Ovary (tissue), 7 donors: ENCODE measurements at regions not wholly inside any gene's neighbourhood (a gene's known extent, or its start where the extent isn't known, plus 50 kb on each side); places are given as distances from the start of the nearest gene placed in this dataset.
"Not testable (repeated sequence)": the region's sequence is repeated elsewhere in the genome, so short reads cannot be mapped to it uniquely, and the experiment has no call there.

ENCODE experiments used
- DNase-seq, 5 donors: peaks; one replicate each; pipeline ENCODE4 v3.0.0-alpha.2; 2019 to 2020
- H3K27ac ChIP-seq, 2 donors: fragments of 200-600 bp; one replicate each; pipeline versions ENCODE4 v1.5.1 to v1.8.0; 2019 to 2022
- H3K27me3 ChIP-seq: fragments of 200-600 bp; one replicate; pipeline ENCODE4 v1.8.0; 2022
- H3K36me3 ChIP-seq: fragments of 200-600 bp; sonication (generic); one replicate; pipeline ENCODE4 v1.5.1; 2019
- H3K4me1 ChIP-seq: one replicate; pipeline ENCODE4 v1.8.1; 2013; ENCODE audit warnings: mild to moderate bottlenecking, moderate library complexity; ENCODE audit not compliant: insufficient read depth
- H3K4me3 ChIP-seq: fragments of 200-600 bp; sonication (generic); one replicate; pipeline ENCODE4 v1.5.1; 2017
- H3K9me3 ChIP-seq, 2 donors: fragments of 200-600 bp in 1 of 2; sonication (generic) in 1 of 2; one replicate each; pipeline versions ENCODE4 v1.5.1 to v1.8.1; 2013 to 2019; ENCODE audit warnings: mild to moderate bottlenecking in 1 of 2, moderate library complexity in 1 of 2
- CTCF ChIP-seq, 3 donors: fragments of 450-650 bp in 2 of 3; fragments of 200-600 bp in 1 of 3; IDR thresholded peaks; one replicate each; pipeline versions ENCODE4 v1.5.1 to v1.8.0; 2016 to 2022; ENCODE audit warnings: antibody characterized with exemption in 3 of 3, mild to moderate bottlenecking in 1 of 3
- EP300 ChIP-seq: sonication (generic); formaldehyde crosslinking; IDR thresholded peaks from one replicate; pipeline ENCODE4 v1.6.1; 2017; ENCODE audit warnings: antibody characterized with exemption
- POLR2A ChIP-seq: fragments of 450-650 bp; IDR thresholded peaks from one replicate; pipeline ENCODE4 v1.6.1; 2017; ENCODE audit warnings: antibody characterized with exemption, mild to moderate bottlenecking, moderate library complexity
- WGBS, 3 donors: extraction: QIAGEN DNeasy Blood & Tissue Kit in 1 of 3; methylation state at CpG; one replicate each; pipeline versions ENCODE4 v1.1.5 to v1.1.7; 2013 to 2017; 5-methylcytosine and 5-hydroxymethylcytosine counted together
- intact Hi-C, 4 donors: fragments of 100-400 bp; cut with DNase I; formaldehyde crosslinking; loops; one replicate each; pipeline versions ENCODE4 v1.11.0 to v1.15.1; 2022 to 2023
- donor health status: DM: no; HTN: no; CAD: no; lungs with moderate emphysema.
- donor health status: DM: no; HTN: no; CAD: no.
- donor health status: Bipolar disorder and iron deficiency.
- donor health status: DM: no; HTN: no; CAD: no.
- donor health status: DM: yes; HTN: yes; CAD: no.

DNA sequence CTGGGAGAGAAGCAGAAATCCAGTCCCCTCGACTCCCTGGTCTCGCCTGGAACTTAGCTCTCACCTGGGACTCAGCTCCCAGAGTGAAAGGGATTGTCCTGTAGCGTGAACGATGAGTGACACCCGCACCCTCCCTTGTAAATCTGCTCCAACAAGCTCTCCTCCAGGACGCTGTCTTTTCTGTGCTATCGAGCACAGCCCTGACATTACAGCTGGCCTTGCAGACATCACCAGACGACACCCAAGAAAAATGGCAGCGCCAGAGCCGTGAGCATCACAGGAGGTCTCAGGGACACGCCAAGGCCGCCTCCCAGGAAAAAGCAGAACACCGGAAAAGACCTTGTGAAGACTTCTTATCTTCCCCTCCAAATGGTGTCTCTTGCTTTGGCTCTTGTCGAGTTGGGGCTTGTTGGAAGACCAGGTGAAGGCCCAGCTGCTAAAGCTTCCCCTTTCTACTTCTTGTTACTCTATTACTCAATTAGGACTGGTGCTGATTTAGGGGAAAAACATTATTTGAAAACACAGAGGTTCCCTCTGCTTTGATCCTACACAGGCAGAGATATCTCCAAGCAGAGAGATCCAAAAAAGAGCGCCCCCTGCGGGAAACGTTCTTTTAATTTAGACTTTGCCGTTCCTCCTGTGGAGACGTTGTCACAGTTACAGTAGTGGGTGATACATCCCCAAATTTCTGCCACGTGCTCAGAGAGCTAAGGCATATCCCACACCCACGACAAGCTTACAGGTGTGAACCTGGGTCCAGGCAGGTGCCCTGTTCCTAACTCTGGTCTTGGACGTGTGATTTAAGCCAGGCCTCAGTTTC lies 127.2 kb downstream of the ATP6V0E2 start:
- H3K36me3 ChIP-seq, H3K4me3 ChIP-seq, H3K4me1 ChIP-seq, DNase-seq, H3K9me3 ChIP-seq, H3K27ac ChIP-seq, intact Hi-C loops, H3K27me3 ChIP-seq: not testable (repeated sequence)
- WGBS, 3 donors = 47 to 49% (median 49%) methylated on average over 20 to 22 of the region's 22 CpGs

GRCh38 chr7:150003304-150003810 lies 129.6 kb downstream of the ATP6V0E2 start:
- DNase-seq = no peak
- Histone ChIP-seq H3K4me3 (no peak overlapping the region), H3K4me1 (no peaks in the 10 kb centered on the region), H3K27me3 (no peaks in the 10 kb centered on the region), H3K27ac (no peak overlapping the region), H3K9me3 (no peaks in the 10 kb centered on the region), H3K36me3 (no peaks in the 10 kb centered on the region)
- intact Hi-C loops = no loop called here
- WGBS, 3 donors = 58 to 68% (median 63%) methylated on average over 4 of the region's 4 CpGs
- TF ChIP-seq CTCF (IDR thresholded peaks at IDR 0.05) (no peak), EP300 (no peak), POLR2A (no peak)

DNA sequence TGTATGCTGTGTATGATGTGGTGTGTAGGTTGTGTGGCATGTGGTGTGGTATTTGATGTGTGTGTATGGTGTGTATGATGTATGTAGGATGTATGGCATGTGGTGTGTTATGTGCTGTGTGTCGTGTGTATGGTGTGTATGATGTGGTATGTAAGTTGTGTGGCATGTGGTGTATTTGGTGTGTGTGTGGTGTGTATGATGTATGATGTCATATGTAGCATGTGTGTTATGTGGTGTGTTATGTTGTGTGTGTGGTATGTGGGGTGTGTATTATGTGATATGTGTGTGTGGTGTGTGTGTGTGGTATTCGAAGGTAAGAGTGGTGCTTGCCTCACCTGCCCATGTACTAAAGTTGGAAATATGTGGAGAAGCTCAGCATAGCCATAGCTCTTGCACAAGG lies 130.2 kb downstream of the ATP6V0E2 start:
- H3K4me3 ChIP-seq, H3K36me3 ChIP-seq, intact Hi-C loops, H3K9me3 ChIP-seq, DNase-seq, H3K4me1 ChIP-seq, H3K27ac ChIP-seq, H3K27me3 ChIP-seq: not testable (repeated sequence)
- WGBS, 3 donors = 89 to 92% (median 89%) methylated on average over 2 of the region's 2 CpGs

GRCh38 chr7:150004843-150005242 lies 131.1 kb downstream of the ATP6V0E2 start:
- DNase-seq, H3K9me3 ChIP-seq, H3K4me1 ChIP-seq, H3K4me3 ChIP-seq, H3K27me3 ChIP-seq, intact Hi-C loops, H3K36me3 ChIP-seq, H3K27ac ChIP-seq: not testable (repeated sequence)
- WGBS, 3 donors = 91 to 94% (median 93%) methylated on average over 4 of the region's 4 CpGs

DNA sequence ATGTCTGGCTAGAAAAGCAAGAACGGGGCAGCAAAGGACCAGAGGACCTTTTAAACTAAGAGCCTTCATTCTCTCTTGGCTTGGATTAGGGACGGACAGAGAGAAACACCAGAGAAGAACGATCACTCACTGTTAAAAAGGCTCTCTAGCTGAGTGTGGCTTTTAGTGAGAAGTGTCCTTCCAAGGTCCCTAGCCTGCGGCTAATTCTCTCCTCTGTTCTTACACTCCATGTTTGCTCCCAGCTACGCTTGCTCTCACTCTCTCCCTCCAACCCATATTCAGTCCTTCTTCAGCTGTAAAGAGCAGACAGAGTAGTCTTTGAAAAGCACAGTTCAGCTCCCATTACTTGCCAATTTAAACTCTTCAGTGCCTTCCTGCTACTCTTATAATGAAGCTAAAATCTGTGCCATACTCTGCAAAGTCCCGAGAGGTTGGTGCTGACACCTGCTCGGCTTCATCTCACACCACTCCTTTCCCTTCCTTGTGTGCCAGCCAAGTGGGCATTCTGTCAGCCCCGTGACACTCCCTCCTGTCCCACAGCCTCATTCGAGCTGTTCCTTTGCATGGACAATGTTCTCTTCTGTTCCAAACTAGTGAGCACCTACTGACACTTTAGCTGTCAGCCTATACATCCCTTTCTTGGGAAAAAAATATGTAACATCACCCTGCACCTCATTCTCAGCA lies 136.0 kb downstream of the ATP6V0E2 start:
- not testable (repeated sequence) for H3K27ac ChIP-seq
- 74 to 80% (median 74%) methylated on average over 7 to 8 of the region's 9 CpGs for WGBS, 3 donors

GRCh38 chr7:150016651-150017189 lies 143.0 kb downstream of the ATP6V0E2 start:
- H3K27ac ChIP-seq, H3K4me1 ChIP-seq, DNase-seq, intact Hi-C loops, H3K36me3 ChIP-seq, H3K9me3 ChIP-seq, H3K4me3 ChIP-seq, H3K27me3 ChIP-seq: not testable (repeated sequence)
- 82 to 89% (median 87%) methylated on average over 3 of the region's 3 CpGs for WGBS, 3 donors

More for the DNA sequence above, 136.0 kb downstream of the ATP6V0E2 start:
- intact Hi-C loops, DNase-seq, H3K4me3 ChIP-seq, H3K36me3 ChIP-seq, H3K4me1 ChIP-seq, H3K27me3 ChIP-seq, H3K9me3 ChIP-seq: not testable (repeated sequence)

GRCh38 chr7:150020210-150020609 lies 146.4 kb downstream of the ATP6V0E2 start:
- 60 to 71% (median 66%) methylated on average over 3 of the region's 3 CpGs for WGBS, 3 donors
- H3K9me3 ChIP-seq, H3K27ac ChIP-seq, H3K36me3 ChIP-seq, DNase-seq, H3K4me1 ChIP-seq, H3K27me3 ChIP-seq, H3K4me3 ChIP-seq, intact Hi-C loops: not testable (repeated sequence)

- 64 to 81% (median 79%) methylated on average over 4 to 7 of the region's 7 CpGs for WGBS, 3 donors
- H3K9me3 ChIP-seq, H3K4me3 ChIP-seq, H3K36me3 ChIP-seq, H3K27me3 ChIP-seq, H3K4me1 ChIP-seq, intact Hi-C loops, DNase-seq, H3K27ac ChIP-seq: not testable (repeated sequence)
Observed at GRCh38 chr7:150024550-150025490, 151.1 kb downstream of the ATP6V0E2 start.

DNA sequence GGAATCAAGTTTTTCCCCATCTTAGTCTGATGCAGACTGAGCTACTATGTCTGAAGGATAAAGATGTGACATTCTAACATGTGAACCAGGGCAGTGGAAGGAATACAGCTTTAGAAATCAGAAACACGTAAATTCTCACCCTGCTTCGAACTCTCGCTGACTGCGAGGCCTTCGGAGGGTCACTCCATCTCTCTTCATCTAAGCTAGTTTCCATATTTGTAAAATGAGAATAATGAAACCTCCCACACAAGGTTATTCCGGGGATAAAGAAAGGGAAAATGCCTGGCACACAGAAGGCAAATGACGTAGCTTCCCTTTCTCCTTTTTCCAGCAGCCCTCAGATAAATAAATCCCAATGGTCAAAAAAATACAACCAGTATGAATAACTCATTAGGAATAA lies 152.0 kb downstream of the ATP6V0E2 start:
- DNase-seq, intact Hi-C loops, H3K36me3 ChIP-seq, H3K4me3 ChIP-seq, H3K4me1 ChIP-seq, H3K9me3 ChIP-seq, H3K27me3 ChIP-seq, H3K27ac ChIP-seq: not testable (repeated sequence)
- WGBS, 3 donors = 35 to 40% (median 36%) methylated on average over 7 of the region's 7 CpGs
